ENCODE measurements at regions not wholly inside any gene's neighbourhood (a gene's known extent, or its start where the extent isn't known, plus 50 kb on each side); places are given as distances from the start of the nearest gene placed in this dataset.

DNA sequence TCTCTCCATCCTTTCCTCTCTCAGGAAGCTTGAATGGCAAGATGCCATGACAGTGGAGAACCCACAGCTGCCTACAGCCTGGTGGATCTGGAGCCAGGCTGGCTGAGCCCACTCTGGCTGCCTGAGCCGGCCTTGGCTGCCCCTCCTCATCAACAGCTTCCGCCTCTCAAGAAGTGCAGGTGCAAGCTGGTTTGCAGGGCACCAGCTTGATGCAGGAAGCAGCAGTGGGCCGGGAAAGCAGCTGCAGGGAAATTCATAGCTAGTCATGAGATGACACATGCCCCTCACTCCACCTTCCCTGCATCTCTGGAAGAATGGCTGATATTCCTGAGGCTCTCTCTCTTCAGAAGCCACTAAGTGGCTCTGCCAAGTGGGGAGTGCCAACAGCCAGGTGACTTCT lies 289.1 kb downstream of the RPS29 start:
- TF ChIP-seq, protein P1, sequence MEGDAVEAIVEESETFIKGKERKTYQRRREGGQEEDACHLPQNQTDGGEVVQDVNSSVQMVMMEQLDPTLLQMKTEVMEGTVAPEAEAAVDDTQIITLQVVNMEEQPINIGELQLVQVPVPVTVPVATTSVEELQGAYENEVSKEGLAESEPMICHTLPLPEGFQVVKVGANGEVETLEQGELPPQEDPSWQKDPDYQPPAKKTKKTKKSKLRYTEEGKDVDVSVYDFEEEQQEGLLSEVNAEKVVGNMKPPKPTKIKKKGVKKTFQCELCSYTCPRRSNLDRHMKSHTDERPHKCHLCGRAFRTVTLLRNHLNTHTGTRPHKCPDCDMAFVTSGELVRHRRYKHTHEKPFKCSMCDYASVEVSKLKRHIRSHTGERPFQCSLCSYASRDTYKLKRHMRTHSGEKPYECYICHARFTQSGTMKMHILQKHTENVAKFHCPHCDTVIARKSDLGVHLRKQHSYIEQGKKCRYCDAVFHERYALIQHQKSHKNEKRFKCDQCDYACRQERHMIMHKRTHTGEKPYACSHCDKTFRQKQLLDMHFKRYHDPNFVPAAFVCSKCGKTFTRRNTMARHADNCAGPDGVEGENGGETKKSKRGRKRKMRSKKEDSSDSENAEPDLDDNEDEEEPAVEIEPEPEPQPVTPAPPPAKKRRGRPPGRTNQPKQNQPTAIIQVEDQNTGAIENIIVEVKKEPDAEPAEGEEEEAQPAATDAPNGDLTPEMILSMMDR (IDR thresholded peaks at IDR 0.05; ENCODE audit: low read depth, low read length, missing input control): no peak
- TF ChIP-seq, protein P2, sequence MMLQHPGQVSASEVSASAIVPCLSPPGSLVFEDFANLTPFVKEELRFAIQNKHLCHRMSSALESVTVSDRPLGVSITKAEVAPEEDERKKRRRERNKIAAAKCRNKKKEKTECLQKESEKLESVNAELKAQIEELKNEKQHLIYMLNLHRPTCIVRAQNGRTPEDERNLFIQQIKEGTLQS (IDR thresholded peaks at IDR 0.05): no peak
- TF ChIP-seq TAF1 (conservative IDR thresholded peaks at IDR 0.05) (no peak), JUND (IDR thresholded peaks at IDR 0.05) (no peak), GABPA (IDR thresholded peaks at IDR 0.05 in 1 of 2, conservative IDR thresholded peaks at IDR 0.05 in 1 of 2) (no peak), HNF4A (conservative IDR thresholded peaks at IDR 0.05) (no peak), EGR1 (IDR thresholded peaks at IDR 0.05; ENCODE audit: low read depth in 2 of 2) (no peak)
- TF ChIP-seq, protein P3, sequence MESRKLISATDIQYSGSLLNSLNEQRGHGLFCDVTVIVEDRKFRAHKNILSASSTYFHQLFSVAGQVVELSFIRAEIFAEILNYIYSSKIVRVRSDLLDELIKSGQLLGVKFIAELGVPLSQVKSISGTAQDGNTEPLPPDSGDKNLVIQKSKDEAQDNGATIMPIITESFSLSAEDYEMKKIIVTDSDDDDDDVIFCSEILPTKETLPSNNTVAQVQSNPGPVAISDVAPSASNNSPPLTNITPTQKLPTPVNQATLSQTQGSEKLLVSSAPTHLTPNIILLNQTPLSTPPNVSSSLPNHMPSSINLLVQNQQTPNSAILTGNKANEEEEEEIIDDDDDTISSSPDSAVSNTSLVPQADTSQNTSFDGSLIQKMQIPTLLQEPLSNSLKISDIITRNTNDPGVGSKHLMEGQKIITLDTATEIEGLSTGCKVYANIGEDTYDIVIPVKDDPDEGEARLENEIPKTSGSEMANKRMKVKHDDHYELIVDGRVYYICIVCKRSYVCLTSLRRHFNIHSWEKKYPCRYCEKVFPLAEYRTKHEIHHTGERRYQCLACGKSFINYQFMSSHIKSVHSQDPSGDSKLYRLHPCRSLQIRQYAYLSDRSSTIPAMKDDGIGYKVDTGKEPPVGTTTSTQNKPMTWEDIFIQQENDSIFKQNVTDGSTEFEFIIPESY (IDR thresholded peaks at IDR 0.05): no peak
- TF ChIP-seq, protein P4, sequence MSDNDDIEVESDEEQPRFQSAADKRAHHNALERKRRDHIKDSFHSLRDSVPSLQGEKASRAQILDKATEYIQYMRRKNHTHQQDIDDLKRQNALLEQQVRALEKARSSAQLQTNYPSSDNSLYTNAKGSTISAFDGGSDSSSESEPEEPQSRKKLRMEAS (IDR thresholded peaks at IDR 0.05): no peak
- TF ChIP-seq, protein P5, sequence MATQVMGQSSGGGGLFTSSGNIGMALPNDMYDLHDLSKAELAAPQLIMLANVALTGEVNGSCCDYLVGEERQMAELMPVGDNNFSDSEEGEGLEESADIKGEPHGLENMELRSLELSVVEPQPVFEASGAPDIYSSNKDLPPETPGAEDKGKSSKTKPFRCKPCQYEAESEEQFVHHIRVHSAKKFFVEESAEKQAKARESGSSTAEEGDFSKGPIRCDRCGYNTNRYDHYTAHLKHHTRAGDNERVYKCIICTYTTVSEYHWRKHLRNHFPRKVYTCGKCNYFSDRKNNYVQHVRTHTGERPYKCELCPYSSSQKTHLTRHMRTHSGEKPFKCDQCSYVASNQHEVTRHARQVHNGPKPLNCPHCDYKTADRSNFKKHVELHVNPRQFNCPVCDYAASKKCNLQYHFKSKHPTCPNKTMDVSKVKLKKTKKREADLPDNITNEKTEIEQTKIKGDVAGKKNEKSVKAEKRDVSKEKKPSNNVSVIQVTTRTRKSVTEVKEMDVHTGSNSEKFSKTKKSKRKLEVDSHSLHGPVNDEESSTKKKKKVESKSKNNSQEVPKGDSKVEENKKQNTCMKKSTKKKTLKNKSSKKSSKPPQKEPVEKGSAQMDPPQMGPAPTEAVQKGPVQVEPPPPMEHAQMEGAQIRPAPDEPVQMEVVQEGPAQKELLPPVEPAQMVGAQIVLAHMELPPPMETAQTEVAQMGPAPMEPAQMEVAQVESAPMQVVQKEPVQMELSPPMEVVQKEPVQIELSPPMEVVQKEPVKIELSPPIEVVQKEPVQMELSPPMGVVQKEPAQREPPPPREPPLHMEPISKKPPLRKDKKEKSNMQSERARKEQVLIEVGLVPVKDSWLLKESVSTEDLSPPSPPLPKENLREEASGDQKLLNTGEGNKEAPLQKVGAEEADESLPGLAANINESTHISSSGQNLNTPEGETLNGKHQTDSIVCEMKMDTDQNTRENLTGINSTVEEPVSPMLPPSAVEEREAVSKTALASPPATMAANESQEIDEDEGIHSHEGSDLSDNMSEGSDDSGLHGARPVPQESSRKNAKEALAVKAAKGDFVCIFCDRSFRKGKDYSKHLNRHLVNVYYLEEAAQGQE (IDR thresholded peaks at IDR 0.05): no peak
